GM23248 (cell line): ENCODE measurements at regions not wholly inside any gene's neighbourhood (a gene's known extent, or its start where the extent isn't known, plus 50 kb on each side); places are given as distances from the start of the nearest gene placed in this dataset.

Experiments
- DNase-seq: peaks from one replicate; pipeline ENCODE4 v3.0.0-alpha.2; 2015
- H2AFZ ChIP-seq: fragments of 200-600 bp; sonication (generic); 2 replicates; pipeline ENCODE4 v1.6.1; 2016; ENCODE audit warnings: antibody characterized with exemption
- H3F3A ChIP-seq: fragments of 200-600 bp; sonication (generic); 2 replicates; pipeline ENCODE4 v1.6.1; 2016; ENCODE audit warnings: mild to moderate bottlenecking, antibody characterized with exemption, mixed run types; ENCODE audit not compliant: insufficient read depth
- H3K27ac ChIP-seq: fragments of 200-600 bp; sonication (generic); 2 replicates; pipeline ENCODE4 v1.5.1; 2016; ENCODE audit warnings: mild to moderate bottlenecking
- H3K27me3 ChIP-seq: fragments of 200-600 bp; sonication (generic); replicated peaks from 2 replicates; pipeline ENCODE4 v1.6.1; 2016; ENCODE audit warnings: mild to moderate bottlenecking; ENCODE audit not compliant: insufficient read depth
- H3K36me3 ChIP-seq: fragments of 200-600 bp; sonication (generic); 2 replicates; pipeline ENCODE4 v1.6.1; 2016; ENCODE audit warnings: low read depth, mild to moderate bottlenecking
- H3K4me1 ChIP-seq: fragments of 200-600 bp; sonication (generic); 2 replicates; pipeline ENCODE4 v1.6.1; 2016; ENCODE audit warnings: mild to moderate bottlenecking; ENCODE audit not compliant: insufficient read depth
- H3K4me2 ChIP-seq: fragments of 200-600 bp; sonication (generic); one replicate; pipeline ENCODE4 v1.6.1; 2016; ENCODE audit warnings: mild to moderate bottlenecking; ENCODE audit not compliant: unreplicated experiment
- H3K4me3 ChIP-seq: fragments of 200-600 bp; sonication (generic); 2 replicates; pipeline ENCODE4 v1.5.1; 2016; ENCODE audit warnings: mild to moderate bottlenecking
- H3K79me2 ChIP-seq: fragments of 200-600 bp; sonication (generic); 2 replicates; pipeline ENCODE4 v1.6.1; 2016; ENCODE audit warnings: mild to moderate bottlenecking; ENCODE audit not compliant: insufficient read depth
- H3K9ac ChIP-seq: fragments of 200-600 bp; sonication (generic); 2 replicates; pipeline ENCODE4 v1.6.1; 2016; ENCODE audit warnings: mild to moderate bottlenecking
- H3K9me2 ChIP-seq: fragments of 200-600 bp; sonication (generic); 2 replicates; pipeline ENCODE4 v1.6.1; 2016; ENCODE audit warnings: mixed run types, mild to moderate bottlenecking, moderate library complexity; ENCODE audit not compliant: insufficient read depth
- H3K9me3 ChIP-seq: fragments of 200-600 bp; sonication (generic); one replicate; pipeline ENCODE4 v1.6.1; 2017; ENCODE audit warnings: low read depth
- H4K20me1 ChIP-seq: fragments of 200-600 bp; sonication (generic); 2 replicates; pipeline ENCODE4 v1.6.0; 2016; ENCODE audit not compliant: insufficient read depth
- EZH2 ChIP-seq: fragments of 200-600 bp; sonication (generic); IDR thresholded peaks from 2 replicates; pipeline ENCODE4 v1.6.1; 2018; ENCODE audit warnings: antibody characterized with exemption, mild to moderate bottlenecking; ENCODE audit not compliant: insufficient read depth, poor library complexity, severe bottlenecking
- EZH2phosphoT487 ChIP-seq: fragments of 200-600 bp; sonication (generic); IDR thresholded peaks from 2 replicates; pipeline ENCODE4 v1.6.1; 2018; ENCODE audit warnings: antibody characterized with exemption, moderate library complexity, mild to moderate bottlenecking, low read depth; ENCODE audit not compliant: insufficient read depth
- WGBS, 2 experiments: methylation state at CpG; one replicate each; pipeline ENCODE4 v1.1.6; 2015 to 2017; ENCODE audit warnings: low lambda C conversion rate in 2 of 2, low coverage in 1 of 2; ENCODE audit errors: missing lambda C conversion rate in 2 of 2; 5-methylcytosine and 5-hydroxymethylcytosine counted together
- in situ Hi-C: fragments of 300-500 bp; cut with MboI; formaldehyde crosslinking; loops from 2 replicates; pipeline ENCODE4 v1.15.0; 2020

GRCh38 chr17:68656666-68657065 lies 55.5 kb upstream of the FAM20A start:
- Histone ChIP-seq H3F3A (0 out of 2 replicates have a peak, but pooled peaks cover 18% of the 10 kb centered on the region), H3K9ac (no peak overlapping the region), H3K9me3 (no peaks in the 10 kb centered on the region), H3K4me3 (no peak overlapping the region), H4K20me1 (no peaks in the 10 kb centered on the region), H3K4me2 (peak overlapping the region; percentile 60), H3K27me3 (no peaks in the 10 kb centered on the region), H3K4me1 (peaks cover 22% of the 10 kb centered on the region), H3K36me3 (no peaks in the 10 kb centered on the region), H3K79me2 (no peaks in the 10 kb centered on the region), H2AFZ (peak overlapping the region; percentile 71), H3K9me2 (no peaks in the 10 kb centered on the region), H3K27ac (no peak overlapping the region)
- DNase-seq, result no peak
- no peak for TF ChIP-seq EZH2phosphoT487
- TF ChIP-seq EZH2, result no peak
- in situ Hi-C loops, result no loop called here
- WGBS, 2 experiments, result 12 to 14% methylated on average over 4 of the region's 4 CpGs
